Peyer's patch (tissue), 4 donors: ENCODE measurements at regions not wholly inside any gene's neighbourhood (a gene's known extent, or its start where the extent isn't known, plus 50 kb on each side); places are given as distances from the start of the nearest gene placed in this dataset.

ENCODE experiments used
- DNase-seq, 3 donors: peaks; one replicate each; pipeline ENCODE4 v3.0.0-alpha.2; 2017 to 2019
- H3K27ac ChIP-seq, 4 donors: fragments of 200-600 bp; sonication (generic); one replicate each; pipeline ENCODE4 v1.5.1; 2016 to 2019
- H3K27me3 ChIP-seq, 2 donors: fragments of 200-600 bp; sonication (generic); one replicate each; pipeline ENCODE4 v1.5.1; 2019
- H3K36me3 ChIP-seq, 3 donors: fragments of 200-600 bp; sonication (generic); one replicate each; pipeline ENCODE4 v1.5.1; 2016 to 2019
- H3K4me1 ChIP-seq, 4 donors: fragments of 200-600 bp; sonication (generic); one replicate each; pipeline ENCODE4 v1.5.1; 2016 to 2019
- H3K4me3 ChIP-seq, 4 donors: fragments of 200-600 bp; sonication (generic); 1 replicate in 3 of 4; 2 replicates in 1 of 4; pipeline ENCODE4 v1.5.1; 2016 to 2019; ENCODE audit warnings: mild to moderate bottlenecking in 1 of 4
- H3K9me3 ChIP-seq, 4 donors: fragments of 200-600 bp; sonication (generic); one replicate each; pipeline ENCODE4 v1.5.1; 2016 to 2019; ENCODE audit warnings: mild to moderate bottlenecking in 1 of 4
- POLR2A ChIP-seq, 2 donors: fragments of 450-650 bp; IDR thresholded peaks; one replicate each; pipeline ENCODE4 v1.5.1; 2017; ENCODE audit warnings: antibody characterized with exemption in 2 of 2, mild to moderate bottlenecking in 2 of 2, moderate library complexity in 2 of 2
- TF ChIP-seq, protein P1 (sequence below), 6 experiments: fragments of 450-650 bp in 4 of 6; fragments of 200-600 bp in 2 of 6; sonication (generic) in 1 of 6; IDR thresholded peaks; one replicate each; pipeline ENCODE4 v1.5.1; 2017 to 2019; ENCODE audit warnings: antibody characterized with exemption in 6 of 6, mild to moderate bottlenecking in 3 of 6, moderate library complexity in 1 of 6

GRCh38 chr6:149170564-149171452 is 146.7 kb upstream of the TAB2 start:
- Histone ChIP-seq H3K9me3 (no peaks in the 10 kb centered on the region), H3K27ac (no peak overlapping the region), H3K27me3 (no peaks in the 10 kb centered on the region), H3K4me3 (no peak overlapping the region), H3K36me3 (no peaks in the 10 kb centered on the region), H3K4me1 (peaks cover 0 to 8% (median 0%) of the 10 kb centered on the region in 4 donors)
- TF ChIP-seq, protein P1, sequence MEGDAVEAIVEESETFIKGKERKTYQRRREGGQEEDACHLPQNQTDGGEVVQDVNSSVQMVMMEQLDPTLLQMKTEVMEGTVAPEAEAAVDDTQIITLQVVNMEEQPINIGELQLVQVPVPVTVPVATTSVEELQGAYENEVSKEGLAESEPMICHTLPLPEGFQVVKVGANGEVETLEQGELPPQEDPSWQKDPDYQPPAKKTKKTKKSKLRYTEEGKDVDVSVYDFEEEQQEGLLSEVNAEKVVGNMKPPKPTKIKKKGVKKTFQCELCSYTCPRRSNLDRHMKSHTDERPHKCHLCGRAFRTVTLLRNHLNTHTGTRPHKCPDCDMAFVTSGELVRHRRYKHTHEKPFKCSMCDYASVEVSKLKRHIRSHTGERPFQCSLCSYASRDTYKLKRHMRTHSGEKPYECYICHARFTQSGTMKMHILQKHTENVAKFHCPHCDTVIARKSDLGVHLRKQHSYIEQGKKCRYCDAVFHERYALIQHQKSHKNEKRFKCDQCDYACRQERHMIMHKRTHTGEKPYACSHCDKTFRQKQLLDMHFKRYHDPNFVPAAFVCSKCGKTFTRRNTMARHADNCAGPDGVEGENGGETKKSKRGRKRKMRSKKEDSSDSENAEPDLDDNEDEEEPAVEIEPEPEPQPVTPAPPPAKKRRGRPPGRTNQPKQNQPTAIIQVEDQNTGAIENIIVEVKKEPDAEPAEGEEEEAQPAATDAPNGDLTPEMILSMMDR (IDR thresholded peaks at IDR 0.05): no peak
- TF ChIP-seq POLR2A (IDR thresholded peaks at IDR 0.05): no peak
- no peak for DNase-seq

- TF ChIP-seq, protein P1 (IDR thresholded peaks at IDR 0.05): no peak
- no peak for TF ChIP-seq POLR2A (IDR thresholded peaks at IDR 0.05)
- DNase-seq: no peak
- H3K36me3 ChIP-seq: no peaks in the 10 kb centered on the region
- H3K9me3 ChIP-seq: no peaks in the 10 kb centered on the region
- H3K27ac ChIP-seq: no peak overlapping the region
- H3K4me3 ChIP-seq: no peak overlapping the region
- no peaks in the 10 kb centered on the region for H3K4me1 ChIP-seq
- H3K27me3 ChIP-seq: no peaks in the 10 kb centered on the region
These were observed 144.3 kb upstream of the TAB2 start for GRCh38 chr6:149173222-149173621.

GRCh38 chr6:149174962-149175361 is 142.6 kb upstream of the TAB2 start:
- Histone ChIP-seq H3K36me3 (no peaks in the 10 kb centered on the region), H3K27me3 (no peaks in the 10 kb centered on the region), H3K9me3 (no peaks in the 10 kb centered on the region), H3K27ac (no peak overlapping the region), H3K4me3 (no peak overlapping the region), H3K4me1 (no peaks in the 10 kb centered on the region)
- DNase-seq: no peak
- TF ChIP-seq, protein P1 (IDR thresholded peaks at IDR 0.05): no peak
- TF ChIP-seq POLR2A (IDR thresholded peaks at IDR 0.05): no peak

DNA sequence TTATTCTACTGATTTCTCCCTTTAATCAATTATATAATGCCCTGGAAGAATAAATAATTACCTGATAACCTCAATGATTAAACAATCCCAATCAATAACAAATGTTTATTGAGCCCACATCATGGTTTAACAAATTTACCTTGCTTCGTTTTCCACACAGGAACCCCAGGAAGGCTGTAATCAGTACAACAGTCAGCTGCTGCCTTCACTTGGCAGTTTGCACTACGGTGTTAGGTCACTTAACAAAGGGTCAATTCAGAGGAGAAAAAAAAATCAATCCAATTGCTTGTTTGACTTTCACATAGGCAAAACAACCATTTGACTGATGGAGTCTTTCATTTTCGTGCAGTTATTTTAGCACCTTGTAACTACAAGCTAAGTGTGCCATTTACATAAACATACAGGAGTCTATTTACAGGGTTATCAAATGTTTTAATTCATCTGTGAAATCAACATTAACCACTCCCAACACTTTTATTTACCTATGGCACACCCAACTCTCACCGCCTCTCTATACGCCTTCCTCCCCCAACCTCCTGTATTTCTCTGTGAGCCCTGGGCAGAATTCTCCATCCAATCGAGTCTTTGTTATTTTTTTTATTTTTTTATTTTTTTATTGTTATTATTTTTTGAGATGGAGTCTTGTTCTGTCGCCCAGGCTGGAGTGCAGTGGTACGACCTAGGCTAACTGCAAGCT is 140.4 kb upstream of the TAB2 start:
- H3K4me1 ChIP-seq: no peaks in the 10 kb centered on the region
- H3K36me3 ChIP-seq: no peaks in the 10 kb centered on the region
- no peaks in the 10 kb centered on the region for H3K27me3 ChIP-seq
- TF ChIP-seq, protein P1 (IDR thresholded peaks at IDR 0.05): no peak
- no peak for TF ChIP-seq POLR2A (IDR thresholded peaks at IDR 0.05)
- no peaks in the 10 kb centered on the region for H3K9me3 ChIP-seq
- DNase-seq: no peak
- no peak overlapping the region for H3K4me3 ChIP-seq
- no peak overlapping the region for H3K27ac ChIP-seq

- Histone ChIP-seq H3K36me3 (no peaks in the 10 kb centered on the region), H3K9me3 (no peaks in the 10 kb centered on the region), H3K27me3 (no peaks in the 10 kb centered on the region), H3K4me3 (no peak overlapping the region), H3K27ac (no peak overlapping the region), H3K4me1 (no peaks in the 10 kb centered on the region)
- TF ChIP-seq POLR2A (IDR thresholded peaks at IDR 0.05): no peak
- TF ChIP-seq, protein P1 (IDR thresholded peaks at IDR 0.05): no peak
- no peak for DNase-seq
These were observed 138.1 kb upstream of the TAB2 start for GRCh38 chr6:149179431-149179830.
